Thoracic aorta (tissue), 2 donors: ENCODE measurements at regions not wholly inside any gene's neighbourhood (a gene's known extent, or its start where the extent isn't known, plus 50 kb on each side); places are given as distances from the start of the nearest gene placed in this dataset.

Source experiments
- ATAC-seq: fragments of 150-250 bp; one replicate; pipeline ENCODE4 v1.8.0; 2017; ENCODE audit warnings: low read depth; ENCODE audit not compliant: insufficient number of reproducible peaks, low FRiP score
- DNase-seq: peaks from one replicate; pipeline ENCODE4 v3.0.0-alpha.2; 2020; ENCODE audit warnings: low spot score
- H3K27ac ChIP-seq, 2 donors: fragments of 200-600 bp; sonication (generic); 1 replicate in 1 of 2; 2 replicates in 1 of 2; pipeline ENCODE4 v1.5.1; 2016; ENCODE audit warnings: mild to moderate bottlenecking in 2 of 2, moderate library complexity in 2 of 2
- H3K27me3 ChIP-seq: fragments of 200-600 bp; sonication (generic); replicated peaks from 2 replicates; pipeline ENCODE4 v1.6.0; 2016; ENCODE audit warnings: mild to moderate bottlenecking; ENCODE audit not compliant: insufficient read depth
- H3K36me3 ChIP-seq: fragments of 200-600 bp; sonication (generic); one replicate; pipeline ENCODE4 v1.5.1; 2016
- H3K4me1 ChIP-seq, 2 donors: fragments of 200-600 bp; sonication (generic); 1 replicate in 1 of 2; 2 replicates in 1 of 2; pipeline versions ENCODE4 v1.5.1 to v1.6.0; 2016; ENCODE audit warnings: low read depth in 2 of 2, mild to moderate bottlenecking in 1 of 2; ENCODE audit not compliant: control insufficient read depth in 1 of 2
- H3K4me3 ChIP-seq: fragments of 200-600 bp; sonication (generic); 2 replicates; pipeline ENCODE4 v1.5.1; 2016; ENCODE audit warnings: mild to moderate bottlenecking
- H3K9me3 ChIP-seq: fragments of 200-600 bp; sonication (generic); 2 replicates; pipeline ENCODE4 v1.5.1; 2016
- TF ChIP-seq, protein P1 (sequence below): fragments of 200-600 bp; sonication (generic); IDR thresholded peaks from one replicate; pipeline ENCODE4 v1.5.1; 2019; ENCODE audit warnings: antibody characterized with exemption

DNA sequence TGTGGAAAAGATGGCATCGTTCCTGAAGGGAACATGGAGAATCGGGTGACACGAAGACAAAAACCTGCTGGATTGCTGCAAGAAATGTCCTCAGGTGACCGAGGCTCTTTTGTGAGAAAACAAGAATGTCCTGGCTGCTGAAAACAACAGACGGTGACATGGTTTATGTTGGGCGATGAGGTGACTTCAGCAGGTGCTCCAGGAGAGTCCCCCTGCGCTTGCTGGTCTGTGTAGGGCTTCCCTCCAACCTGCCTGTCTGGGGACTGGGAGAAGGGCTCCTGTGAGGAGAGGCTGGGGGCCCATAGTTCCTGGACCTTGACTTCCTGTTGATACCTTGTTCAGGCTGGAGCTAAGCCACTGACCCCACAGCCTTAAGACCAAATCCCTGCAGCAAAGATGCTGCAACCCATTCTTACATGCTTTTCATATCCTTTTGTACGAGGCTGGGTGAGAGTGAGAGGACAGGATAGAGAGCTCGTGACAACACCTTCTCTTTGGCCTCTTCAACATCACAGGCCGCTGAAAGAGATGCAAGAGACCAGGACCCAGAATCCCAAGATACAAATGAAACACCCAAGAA is 134.8 kb downstream of the CD83 start:
- DNase-seq = no peak
- TF ChIP-seq, protein P1, sequence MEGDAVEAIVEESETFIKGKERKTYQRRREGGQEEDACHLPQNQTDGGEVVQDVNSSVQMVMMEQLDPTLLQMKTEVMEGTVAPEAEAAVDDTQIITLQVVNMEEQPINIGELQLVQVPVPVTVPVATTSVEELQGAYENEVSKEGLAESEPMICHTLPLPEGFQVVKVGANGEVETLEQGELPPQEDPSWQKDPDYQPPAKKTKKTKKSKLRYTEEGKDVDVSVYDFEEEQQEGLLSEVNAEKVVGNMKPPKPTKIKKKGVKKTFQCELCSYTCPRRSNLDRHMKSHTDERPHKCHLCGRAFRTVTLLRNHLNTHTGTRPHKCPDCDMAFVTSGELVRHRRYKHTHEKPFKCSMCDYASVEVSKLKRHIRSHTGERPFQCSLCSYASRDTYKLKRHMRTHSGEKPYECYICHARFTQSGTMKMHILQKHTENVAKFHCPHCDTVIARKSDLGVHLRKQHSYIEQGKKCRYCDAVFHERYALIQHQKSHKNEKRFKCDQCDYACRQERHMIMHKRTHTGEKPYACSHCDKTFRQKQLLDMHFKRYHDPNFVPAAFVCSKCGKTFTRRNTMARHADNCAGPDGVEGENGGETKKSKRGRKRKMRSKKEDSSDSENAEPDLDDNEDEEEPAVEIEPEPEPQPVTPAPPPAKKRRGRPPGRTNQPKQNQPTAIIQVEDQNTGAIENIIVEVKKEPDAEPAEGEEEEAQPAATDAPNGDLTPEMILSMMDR = no peak
- H3K4me1 ChIP-seq = no peaks in the 10 kb centered on the region
- ATAC-seq = no peak
- H3K4me3 ChIP-seq = no peak overlapping the region
- H3K9me3 ChIP-seq = no peaks in the 10 kb centered on the region
- H3K27me3 ChIP-seq = no peaks in the 10 kb centered on the region
- H3K27ac ChIP-seq = no peak overlapping the region
- no peaks in the 10 kb centered on the region for H3K36me3 ChIP-seq

DNA sequence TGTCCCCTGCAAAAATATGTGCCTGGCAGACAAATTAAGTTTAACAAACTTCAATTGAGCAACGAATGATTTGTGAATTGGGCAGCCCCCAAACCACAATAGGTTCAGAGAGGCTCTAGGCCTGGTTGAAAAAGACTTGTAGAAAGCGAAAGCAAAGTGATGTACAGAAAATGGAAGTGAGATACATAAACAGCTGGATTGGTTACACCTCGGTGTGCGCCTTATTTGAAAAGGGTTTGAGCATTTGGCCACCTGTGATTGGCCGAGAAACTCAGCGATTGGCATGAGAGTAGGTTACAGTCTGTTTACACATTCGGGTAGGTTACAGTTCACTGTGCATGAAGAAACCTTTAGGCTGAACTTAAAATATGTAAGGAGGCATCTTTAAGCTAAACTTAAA is 136.9 kb downstream of the CD83 start:
- TF ChIP-seq, protein P1 = no peak
- no peaks in the 10 kb centered on the region for H3K4me1 ChIP-seq
- H3K4me3 ChIP-seq = no peak overlapping the region
- no peaks in the 10 kb centered on the region for H3K36me3 ChIP-seq
- H3K27ac ChIP-seq = no peak overlapping the region
- no peaks in the 10 kb centered on the region for H3K9me3 ChIP-seq
- ATAC-seq (no peak), DNase-seq (no peak)
- no peaks in the 10 kb centered on the region for H3K27me3 ChIP-seq

DNA sequence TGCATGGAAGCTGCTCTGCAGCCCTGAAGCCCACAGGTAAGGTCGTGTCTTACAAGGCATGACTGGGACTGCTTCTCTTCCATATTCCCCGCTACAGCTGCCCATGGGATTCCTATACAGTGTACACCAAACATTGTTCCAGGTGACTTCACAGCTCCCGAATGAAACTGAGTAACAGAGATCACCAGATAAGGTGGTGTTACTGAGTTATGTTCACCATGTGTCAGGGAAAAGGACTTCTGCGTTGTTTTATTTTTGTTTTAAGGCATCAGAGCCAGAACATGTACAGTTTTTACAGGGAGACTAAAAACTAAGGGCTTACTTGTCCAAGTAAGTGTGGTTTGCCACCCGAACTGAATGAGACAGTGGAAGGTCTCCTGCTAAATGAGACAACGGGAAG is 138.3 kb downstream of the CD83 start:
- DNase-seq = no peak
- no peak overlapping the region for H3K27ac ChIP-seq
- TF ChIP-seq, protein P1 = no peak

GRCh38 chr6:14258117-14258516 is 140.5 kb downstream of the CD83 start:
- ATAC-seq = no peak

More for the DNA sequence above, 138.3 kb downstream of the CD83 start:
- no peak for ATAC-seq
- no peaks in the 10 kb centered on the region for H3K4me1 ChIP-seq
- H3K9me3 ChIP-seq = no peaks in the 10 kb centered on the region
- H3K27me3 ChIP-seq = no peaks in the 10 kb centered on the region
- H3K4me3 ChIP-seq = no peak overlapping the region
- H3K36me3 ChIP-seq = no peaks in the 10 kb centered on the region

DNA sequence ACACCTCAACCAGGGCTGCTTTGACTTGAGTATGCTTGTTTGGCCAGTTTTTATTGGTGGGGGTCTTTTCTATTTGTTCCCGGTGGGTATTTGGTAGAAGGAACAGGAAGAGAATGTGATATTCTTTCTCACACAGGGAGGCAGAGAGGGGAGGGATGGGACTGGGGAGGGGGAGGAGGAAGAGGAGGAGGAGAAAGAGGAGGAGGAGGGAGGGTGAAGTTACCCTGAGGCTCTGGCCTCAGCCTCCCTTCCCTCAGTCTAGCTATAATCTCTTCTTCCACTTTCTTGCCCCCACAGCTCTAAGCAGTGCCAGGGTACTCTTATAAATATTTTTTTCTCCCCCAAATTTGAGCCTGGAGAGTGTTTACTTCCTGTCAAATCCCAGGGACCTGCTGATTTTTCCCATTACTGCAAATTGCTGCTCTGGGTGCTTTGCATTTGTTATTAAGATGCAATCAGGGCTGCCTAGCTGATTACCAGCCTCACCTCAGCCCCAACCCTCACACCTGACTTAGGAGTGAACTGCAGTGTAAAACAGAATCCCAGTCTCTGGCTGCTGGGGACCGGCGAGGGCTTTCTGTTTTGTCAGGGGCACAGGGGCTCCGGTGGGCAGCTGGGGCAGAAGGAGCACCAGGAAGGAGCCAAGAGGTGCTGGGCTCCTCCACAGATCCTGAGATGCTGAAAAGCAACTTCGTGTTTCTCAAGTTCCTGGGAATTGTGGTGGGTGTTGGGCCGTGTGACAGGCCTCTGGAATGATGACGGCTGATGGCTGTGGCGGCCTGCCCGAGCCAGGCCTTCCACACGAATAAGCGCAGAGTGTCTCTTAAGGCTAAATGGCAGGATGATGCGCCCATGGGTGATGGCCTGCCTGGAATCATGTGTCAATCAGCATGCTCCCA is 141.4 kb downstream of the CD83 start:
- no peaks in the 10 kb centered on the region for H3K36me3 ChIP-seq
- peaks cover 4% of the 10 kb centered on the region for H3K9me3 ChIP-seq
- no peak overlapping the region for H3K4me3 ChIP-seq
- ATAC-seq (no peak), DNase-seq (no peak)
- no peaks in the 10 kb centered on the region for H3K4me1 ChIP-seq
- H3K27ac ChIP-seq = no peak overlapping the region
- TF ChIP-seq, protein P1 = no peak
- no peaks in the 10 kb centered on the region for H3K27me3 ChIP-seq

More at GRCh38 chr6:14258117-14258516, 140.5 kb downstream of the CD83 start:
- no peak overlapping the region for H3K4me3 ChIP-seq
- no peak overlapping the region for H3K27ac ChIP-seq
- DNase-seq = no peak
- H3K36me3 ChIP-seq = no peaks in the 10 kb centered on the region
- no peaks in the 10 kb centered on the region for H3K27me3 ChIP-seq
- no peaks in the 10 kb centered on the region for H3K4me1 ChIP-seq
- no peaks in the 10 kb centered on the region for H3K9me3 ChIP-seq
- TF ChIP-seq, protein P1 = no peak
